ENCODE measurements at regions not wholly inside any gene's neighbourhood (a gene's known extent, or its start where the extent isn't known, plus 50 kb on each side); places are given as distances from the start of the nearest gene placed in this dataset.

GRCh38 chr11:19405966-19406365 is 165.2 kb upstream of the E2F8 start:
- no peaks in the 10 kb centered on the region for H3K79me2 ChIP-seq (replicated peaks; ENCODE audit: insufficient read depth, low read length)
- no peak overlapping the region for H2AFZ ChIP-seq (ENCODE audit: low read depth, low read length)
- H3K27ac ChIP-seq (ENCODE audit: low read length): no peak overlapping the region
- no peaks in the 10 kb centered on the region for H4K20me1 ChIP-seq (ENCODE audit: insufficient read depth)
- H3K27me3 ChIP-seq (ENCODE audit: insufficient read depth, low read depth, low read length): no peaks in the 10 kb centered on the region
- H3K4me3 ChIP-seq (ENCODE audit: low read length): no peak overlapping the region
- H3K9me3 ChIP-seq (ENCODE audit: low read length): no peaks in the 10 kb centered on the region
- H3K4me2 ChIP-seq (ENCODE audit: low read length): no peak overlapping the region
- H3K9ac ChIP-seq (ENCODE audit: low read length): no peak overlapping the region
- H3K9me2 ChIP-seq (ENCODE audit: insufficient read depth, low read length): no peaks in the 10 kb centered on the region
- no peaks in the 10 kb centered on the region for H3F3A ChIP-seq (ENCODE audit: insufficient read depth, low read length, poor library complexity, severe bottlenecking)
- H3K36me3 ChIP-seq (ENCODE audit: insufficient read depth, low read length): no peaks in the 10 kb centered on the region
- no peak for TF ChIP-seq EZH2 (IDR thresholded peaks at IDR 0.05; ENCODE audit: borderline replicate concordance, insufficient read depth, low read length, poor library complexity, severe bottlenecking)
- no peak for TF ChIP-seq EP300 (conservative IDR thresholded peaks at IDR 0.05; ENCODE audit: poor library complexity, severe bottlenecking)
- no peak for TF ChIP-seq CTCF (IDR thresholded peaks at IDR 0.05; ENCODE audit: poor library complexity, severe bottlenecking)
- no peak for TF ChIP-seq POLR2AphosphoS5 (IDR thresholded peaks at IDR 0.05)
- TF ChIP-seq SMC3 (conservative IDR thresholded peaks at IDR 0.05; ENCODE audit: poor library complexity): no peak

- Histone ChIP-seq H3K9me2 (ENCODE audit: insufficient read depth, low read length) (no peaks in the 10 kb centered on the region), H3K4me3 (ENCODE audit: low read length) (no peak overlapping the region), H3K9ac (ENCODE audit: low read length) (no peak overlapping the region), H4K20me1 (ENCODE audit: insufficient read depth) (no peaks in the 10 kb centered on the region), H3K4me2 (ENCODE audit: low read length) (no peak overlapping the region), H3K27ac (ENCODE audit: low read length) (no peak overlapping the region), H3K79me2 (replicated peaks; ENCODE audit: insufficient read depth, low read length) (no peaks in the 10 kb centered on the region), H3F3A (ENCODE audit: insufficient read depth, low read length, poor library complexity, severe bottlenecking) (no peaks in the 10 kb centered on the region), H3K36me3 (ENCODE audit: insufficient read depth, low read length) (no peaks in the 10 kb centered on the region), H3K27me3 (ENCODE audit: insufficient read depth, low read depth, low read length) (no peaks in the 10 kb centered on the region), H3K9me3 (ENCODE audit: low read length) (no peaks in the 10 kb centered on the region), H2AFZ (ENCODE audit: low read depth, low read length) (no peak overlapping the region)
- TF ChIP-seq CTCF (IDR thresholded peaks at IDR 0.05; ENCODE audit: poor library complexity, severe bottlenecking) (no peak), POLR2AphosphoS5 (IDR thresholded peaks at IDR 0.05) (no peak), SMC3 (conservative IDR thresholded peaks at IDR 0.05; ENCODE audit: poor library complexity) (no peak)
These were observed 164.0 kb upstream of the E2F8 start for GRCh38 chr11:19404787-19405186.

DNA sequence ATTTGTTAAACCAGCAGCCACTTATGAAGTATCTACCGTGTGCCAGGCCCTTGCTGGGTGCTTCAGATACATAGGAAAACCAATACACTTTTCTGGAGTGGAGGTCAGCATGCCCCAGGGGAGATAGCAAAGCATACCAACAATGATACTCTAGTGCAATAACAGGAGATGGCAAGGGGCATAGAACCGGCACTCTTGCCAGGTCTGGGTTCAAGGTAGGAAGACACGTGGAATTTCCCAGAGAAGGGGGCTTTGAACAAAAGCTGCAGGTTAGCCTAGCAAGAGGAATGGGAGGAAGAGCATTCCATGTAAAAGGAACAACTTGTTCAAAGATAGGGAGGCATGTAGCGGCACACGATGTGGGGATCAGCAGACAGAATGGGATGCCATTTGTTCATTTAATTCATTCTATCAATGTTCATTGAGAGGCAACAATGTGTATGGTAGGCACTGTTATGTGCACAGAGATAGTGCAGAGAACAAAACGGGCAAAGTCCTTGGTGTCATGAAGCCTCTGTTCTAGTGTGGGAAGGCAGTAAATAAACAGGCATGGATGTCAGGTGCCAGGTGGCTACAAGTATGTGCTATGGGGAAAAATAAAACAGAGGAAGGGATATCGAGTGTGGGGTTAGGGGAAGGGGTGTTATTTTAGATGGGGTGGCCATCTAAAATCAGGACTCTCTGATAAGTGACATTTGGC is 162.6 kb upstream of the E2F8 start:
- no peak overlapping the region for H2AFZ ChIP-seq (ENCODE audit: low read depth, low read length)
- no peaks in the 10 kb centered on the region for H4K20me1 ChIP-seq (ENCODE audit: insufficient read depth)
- no peak overlapping the region for H3K4me2 ChIP-seq (ENCODE audit: low read length)
- H3K9me3 ChIP-seq (ENCODE audit: low read length): no peaks in the 10 kb centered on the region
- H3K27ac ChIP-seq (ENCODE audit: low read length): no peak overlapping the region
- no peak overlapping the region for H3K9ac ChIP-seq (ENCODE audit: low read length)
- H3F3A ChIP-seq (ENCODE audit: insufficient read depth, low read length, poor library complexity, severe bottlenecking): no peaks in the 10 kb centered on the region
- no peaks in the 10 kb centered on the region for H3K27me3 ChIP-seq (ENCODE audit: insufficient read depth, low read depth, low read length)
- no peak for TF ChIP-seq CTCF (IDR thresholded peaks at IDR 0.05; ENCODE audit: poor library complexity, severe bottlenecking)
- H3K36me3 ChIP-seq (ENCODE audit: insufficient read depth, low read length): no peaks in the 10 kb centered on the region
- no peak overlapping the region for H3K4me3 ChIP-seq (ENCODE audit: low read length)
- no peaks in the 10 kb centered on the region for H3K79me2 ChIP-seq (replicated peaks; ENCODE audit: insufficient read depth, low read length)
- H3K9me2 ChIP-seq (ENCODE audit: insufficient read depth, low read length): no peaks in the 10 kb centered on the region

All from neural cell (in vitro differentiated cells).